C4-2B (cell line): ENCODE measurements at regions not wholly inside any gene's neighbourhood (a gene's known extent, or its start where the extent isn't known, plus 50 kb on each side); places are given as distances from the start of the nearest gene placed in this dataset.

Experiments used
- CTCF ChIP-seq: fragments of 450-650 bp; conservative IDR thresholded peaks from 2 replicates; pipeline ENCODE4 v1.5.1; 2017; ENCODE audit warnings: mild to moderate bottlenecking
- ZFX ChIP-seq: fragments of 450-650 bp; IDR thresholded peaks from 2 replicates; pipeline ENCODE4 v1.6.1; 2017

- TF ChIP-seq CTCF (no peak), ZFX (no peak)
Measured at GRCh38 chr1:94633051-94633450, 91.5 kb upstream of the F3 start.
